Karpas-422 (cell line): ENCODE measurements at regions not wholly inside any gene's neighbourhood (a gene's known extent, or its start where the extent isn't known, plus 50 kb on each side); places are given as distances from the start of the nearest gene placed in this dataset.

Experiments
- DNase-seq: peaks from one replicate; pipeline ENCODE4 v3.0.0-alpha.2; 2015
- H2AFZ ChIP-seq: fragments of 200-600 bp; sonication (generic); 2 replicates; pipeline ENCODE4 v1.6.1; 2014; ENCODE audit warnings: antibody characterized with exemption, low read length, mixed read lengths
- H3K27ac ChIP-seq: fragments of 200-600 bp; sonication (generic); 2 replicates; pipeline ENCODE4 v1.5.1; 2014; ENCODE audit warnings: mild to moderate bottlenecking, low read length, moderate library complexity
- H3K27me3 ChIP-seq: fragments of 200-600 bp; sonication (generic); 2 replicates; pipeline ENCODE4 v1.6.1; 2014; ENCODE audit warnings: low read length, mixed read lengths
- H3K36me3 ChIP-seq: fragments of 200-600 bp; sonication (generic); 2 replicates; pipeline ENCODE4 v1.6.1; 2014; ENCODE audit warnings: low read length, mixed read lengths; ENCODE audit not compliant: insufficient read depth
- H3K4me1 ChIP-seq: fragments of 200-600 bp; sonication (generic); 2 replicates; pipeline ENCODE4 v1.6.1; 2014; ENCODE audit warnings: mild to moderate bottlenecking, low read length, mixed read lengths
- H3K4me2 ChIP-seq: fragments of 200-600 bp; sonication (generic); 2 replicates; pipeline ENCODE4 v1.6.1; 2014; ENCODE audit warnings: low read length, low read depth, mild to moderate bottlenecking; ENCODE audit not compliant: poor library complexity, severe bottlenecking
- H3K4me3 ChIP-seq: fragments of 200-600 bp; sonication (generic); 2 replicates; pipeline ENCODE4 v1.5.1; 2014; ENCODE audit warnings: mild to moderate bottlenecking, antibody characterized with exemption, low read length, mixed read lengths
- H3K79me2 ChIP-seq: fragments of 200-600 bp; sonication (generic); 2 replicates; pipeline ENCODE4 v1.6.1; 2014; ENCODE audit warnings: mild to moderate bottlenecking, low read length, mixed read lengths
- H3K9ac ChIP-seq: fragments of 200-600 bp; sonication (generic); 2 replicates; pipeline ENCODE4 v1.6.0; 2014; ENCODE audit warnings: low read length
- H3K9me2 ChIP-seq: fragments of 200-600 bp; sonication (generic), shearing (Covaris generic); replicated peaks from 2 replicates; pipeline ENCODE4 v1.6.0; 2014; ENCODE audit warnings: mild to moderate bottlenecking, low read length, moderate library complexity; ENCODE audit not compliant: insufficient read depth
- H3K9me3 ChIP-seq: fragments of 300-700, 200-600 bp; sonication (generic); 2 replicates; pipeline ENCODE4 v1.6.1; 2014; ENCODE audit warnings: low read length, mixed read lengths
- H4K20me1 ChIP-seq: fragments of 200-600 bp; sonication (generic); 2 replicates; pipeline ENCODE4 v1.6.1; 2014; ENCODE audit warnings: mild to moderate bottlenecking, antibody characterized with exemption, low read length, low read depth; ENCODE audit not compliant: insufficient read depth

DNA sequence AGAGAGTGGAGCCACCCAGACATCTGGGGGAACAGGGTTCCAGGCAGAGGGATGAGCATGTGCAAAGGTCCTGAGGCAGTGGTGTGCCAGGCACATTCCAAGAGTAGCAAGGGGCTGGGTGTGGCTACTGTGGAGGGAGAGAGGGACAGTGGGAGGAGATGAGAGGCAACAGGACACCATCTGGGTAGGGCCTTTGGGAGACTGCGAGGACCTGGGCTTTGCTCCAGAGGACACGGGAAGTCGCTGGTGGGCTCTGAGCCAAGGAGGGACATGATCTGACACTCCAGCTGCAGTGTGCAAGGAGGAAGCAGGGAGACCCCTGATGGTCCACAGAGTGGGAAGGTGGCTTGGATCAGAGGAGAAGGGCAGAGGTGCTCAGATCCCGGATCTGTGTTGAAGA is 56.7 kb upstream of the MED9 start:
- no peaks in the 10 kb centered on the region; the same call in 1 of the 2 replicates for H3K9me2 ChIP-seq
- no peaks in the 10 kb centered on the region for H3K4me1 ChIP-seq
- no peak overlapping the region for H3K4me2 ChIP-seq
- no peaks in the 10 kb centered on the region for H3K9me3 ChIP-seq
- no peak for DNase-seq
- no peak overlapping the region for H2AFZ ChIP-seq
- no peak overlapping the region for H3K4me3 ChIP-seq
- no peak overlapping the region for H3K27ac ChIP-seq
- no peak overlapping the region for H3K9ac ChIP-seq
- no peaks in the 10 kb centered on the region for H3K27me3 ChIP-seq
- H3K79me2 ChIP-seq, result no peaks in the 10 kb centered on the region
- H4K20me1 ChIP-seq, result no peaks in the 10 kb centered on the region
- no peaks in the 10 kb centered on the region for H3K36me3 ChIP-seq

DNA sequence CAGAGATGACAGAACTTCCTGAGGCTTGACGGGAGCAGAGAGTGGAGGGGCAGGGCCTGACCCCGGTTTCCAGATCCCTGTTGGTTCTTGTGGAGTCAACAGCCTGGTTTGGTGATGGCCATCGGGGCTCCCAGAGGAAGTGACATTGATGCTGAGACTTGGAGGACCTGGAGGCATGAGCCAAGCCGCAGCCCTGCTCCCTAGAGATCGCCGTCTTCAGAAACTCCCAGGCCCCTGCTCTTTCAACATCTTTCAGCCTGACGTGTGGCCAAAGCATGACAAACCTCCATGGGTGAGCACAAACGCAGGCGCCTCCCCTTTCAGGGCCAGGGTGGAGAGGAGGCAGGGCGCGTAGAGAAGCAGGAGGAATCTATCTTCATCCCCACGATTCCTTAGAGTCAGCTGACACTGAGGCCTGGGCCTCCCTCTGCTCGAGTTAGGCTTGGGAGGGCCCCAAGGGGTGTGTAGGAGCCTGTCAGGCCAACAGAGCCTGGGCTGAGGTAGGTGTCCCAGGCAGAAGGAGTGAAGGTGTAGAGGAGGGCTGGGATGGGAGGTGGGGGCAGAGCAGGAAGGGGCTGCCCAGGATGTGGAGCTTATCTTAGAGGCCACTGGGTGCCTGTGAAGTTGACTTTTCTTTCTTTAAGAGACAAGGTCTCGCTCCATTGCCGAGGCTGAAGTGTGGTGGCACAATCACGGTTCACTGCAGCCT is 56.1 kb upstream of the MED9 start:
- Histone ChIP-seq H3K4me1 (no peaks in the 10 kb centered on the region), H3K4me2 (no peak overlapping the region), H4K20me1 (no peaks in the 10 kb centered on the region), H3K9ac (no peak overlapping the region), H3K27me3 (no peaks in the 10 kb centered on the region), H3K27ac (no peak overlapping the region), H3K79me2 (no peaks in the 10 kb centered on the region), H2AFZ (no peak overlapping the region), H3K9me2 (no peaks in the 10 kb centered on the region; the same call in 1 of the 2 replicates), H3K4me3 (no peak overlapping the region), H3K36me3 (no peaks in the 10 kb centered on the region), H3K9me3 (no peaks in the 10 kb centered on the region)
- no peak for DNase-seq

DNA sequence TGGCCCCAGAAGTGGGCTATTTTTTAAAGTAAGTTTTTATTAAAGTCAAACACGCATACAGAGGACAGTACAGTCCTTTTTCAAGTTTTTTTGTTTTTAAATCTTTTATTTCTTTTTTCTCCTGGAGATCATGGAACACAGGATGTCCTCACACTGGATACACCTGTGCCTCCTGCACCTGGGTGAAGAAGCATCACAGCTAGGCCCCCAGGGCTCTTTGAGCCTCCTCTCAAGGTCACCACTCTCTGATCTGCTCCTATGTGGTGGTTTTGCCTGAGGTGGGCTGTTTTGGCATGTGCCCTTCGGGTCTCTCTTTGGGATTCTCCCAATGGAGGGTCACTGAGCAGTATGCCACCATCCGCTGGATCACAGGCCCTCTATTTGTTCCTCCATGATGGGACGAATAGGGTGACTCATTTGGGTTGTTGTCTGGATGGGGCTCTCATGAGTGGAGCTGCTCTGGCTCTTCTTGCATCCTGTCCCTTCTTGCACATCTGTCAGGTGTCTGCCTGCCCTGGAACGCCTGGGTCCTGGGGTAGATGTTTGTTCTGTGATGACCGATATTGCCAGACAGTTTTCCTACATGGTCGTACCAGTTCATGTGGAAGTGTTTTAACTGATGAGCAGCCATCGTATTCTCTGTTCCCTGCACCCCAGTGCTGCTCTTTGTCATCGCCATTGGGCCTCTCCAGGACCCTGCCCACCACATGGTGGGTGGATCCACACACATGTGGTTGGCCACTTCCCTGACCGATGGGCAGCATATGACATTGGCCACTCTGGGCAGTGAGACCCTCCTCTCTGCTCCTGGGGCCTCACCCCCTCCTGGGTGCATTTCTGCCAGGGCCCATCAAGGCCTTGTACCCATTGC is 55.2 kb upstream of the MED9 start:
- H3K79me2 ChIP-seq, result no peaks in the 10 kb centered on the region

DNA sequence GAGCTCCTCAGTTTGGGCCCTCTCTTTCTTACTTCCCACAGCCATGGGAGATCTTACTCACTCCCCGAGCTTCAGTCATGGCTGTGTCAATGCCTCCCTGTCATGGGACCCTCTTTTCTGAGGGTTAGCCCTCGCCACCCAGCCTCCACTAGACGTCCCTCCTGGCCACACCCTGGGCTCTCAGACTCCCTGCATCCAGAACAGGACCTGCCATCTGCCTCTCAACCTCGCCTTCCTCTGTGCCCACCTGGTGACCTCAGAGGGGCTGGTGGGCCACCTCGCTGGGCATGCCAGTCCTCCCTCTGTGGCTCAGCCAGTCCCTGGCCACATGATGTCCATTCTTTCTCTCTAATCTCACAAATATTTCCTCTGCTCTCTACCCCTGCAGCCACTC is 54.6 kb upstream of the MED9 start:
- H3K9ac ChIP-seq, result no peak overlapping the region
- H3K79me2 ChIP-seq, result no peaks in the 10 kb centered on the region
- H3K36me3 ChIP-seq, result no peaks in the 10 kb centered on the region
- no peaks in the 10 kb centered on the region for H3K27me3 ChIP-seq
- no peak overlapping the region for H3K4me2 ChIP-seq
- H2AFZ ChIP-seq, result no peak overlapping the region
- H4K20me1 ChIP-seq, result no peaks in the 10 kb centered on the region
- H3K27ac ChIP-seq, result no peak overlapping the region
- no peaks in the 10 kb centered on the region for H3K9me2 ChIP-seq
- no peak overlapping the region for H3K4me3 ChIP-seq
- H3K4me1 ChIP-seq, result no peaks in the 10 kb centered on the region
- H3K9me3 ChIP-seq, result no peaks in the 10 kb centered on the region
- DNase-seq, result no peak

More for the DNA sequence above, 55.2 kb upstream of the MED9 start:
- Histone ChIP-seq H3K27me3 (no peaks in the 10 kb centered on the region), H2AFZ (no peak overlapping the region), H3K4me1 (no peaks in the 10 kb centered on the region), H3K4me3 (no peak overlapping the region), H3K9me2 (no peaks in the 10 kb centered on the region; the same call in 1 of the 2 replicates), H3K9ac (no peak overlapping the region), H3K9me3 (no peaks in the 10 kb centered on the region), H3K36me3 (no peaks in the 10 kb centered on the region), H3K27ac (no peak overlapping the region), H3K4me2 (no peak overlapping the region), H4K20me1 (no peaks in the 10 kb centered on the region)
- DNase-seq, result no peak

DNA sequence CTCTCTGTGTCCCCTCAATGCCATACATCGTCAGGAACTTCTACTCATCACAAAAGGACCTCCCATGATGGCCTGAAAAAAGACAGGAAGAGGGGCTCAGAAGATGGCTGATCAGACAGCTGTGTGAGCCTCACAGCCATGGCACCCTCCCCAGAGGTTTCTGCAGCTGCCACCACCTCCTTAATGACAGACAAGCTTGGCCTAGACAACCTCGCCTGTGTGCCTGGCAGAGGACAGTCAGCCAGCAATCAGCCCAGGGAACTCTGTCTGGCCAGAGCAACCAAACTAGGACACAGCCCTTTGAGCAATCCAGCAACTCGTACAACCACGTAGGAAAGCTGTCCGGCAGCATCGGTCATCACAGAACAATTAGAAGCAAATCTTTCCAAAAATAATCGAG is 54.2 kb upstream of the MED9 start:
- H3K27me3 ChIP-seq, result no peaks in the 10 kb centered on the region
- no peak overlapping the region for H3K4me2 ChIP-seq
- no peak overlapping the region for H3K27ac ChIP-seq
- H3K4me3 ChIP-seq, result no peak overlapping the region
- H2AFZ ChIP-seq, result no peak overlapping the region
- H3K9me3 ChIP-seq, result no peaks in the 10 kb centered on the region
- no peaks in the 10 kb centered on the region for H3K79me2 ChIP-seq
- no peak for DNase-seq
- H3K9me2 ChIP-seq, result no peaks in the 10 kb centered on the region
- H4K20me1 ChIP-seq, result no peaks in the 10 kb centered on the region
- H3K36me3 ChIP-seq, result no peaks in the 10 kb centered on the region
- H3K9ac ChIP-seq, result no peak overlapping the region
- no peaks in the 10 kb centered on the region for H3K4me1 ChIP-seq

DNA sequence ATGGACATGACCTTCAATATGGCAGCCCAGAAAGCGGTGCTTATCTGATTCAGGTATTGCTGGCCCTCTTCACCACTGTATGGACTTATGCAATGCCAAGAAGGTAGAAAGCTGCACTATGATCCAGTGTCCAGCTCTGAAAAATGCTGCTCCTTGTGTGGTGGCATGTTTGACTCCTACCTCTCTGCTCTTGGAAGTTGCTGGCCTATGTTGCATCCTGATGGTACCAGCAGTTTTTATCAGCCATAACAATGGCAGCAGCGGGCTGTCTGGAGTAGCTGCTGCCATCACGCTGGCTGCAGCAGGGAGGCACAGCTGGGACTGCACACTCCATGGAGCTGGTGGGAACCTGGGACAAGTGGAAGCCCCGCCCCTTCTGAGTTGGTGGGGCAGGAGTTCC is 53.1 kb upstream of the MED9 start:
- Histone ChIP-seq H3K4me1 (no peaks in the 10 kb centered on the region), H3K9me3 (no peaks in the 10 kb centered on the region), H3K9ac (no peak overlapping the region), H3K27ac (no peak overlapping the region), H2AFZ (no peak overlapping the region), H3K4me2 (no peak overlapping the region), H3K27me3 (no peaks in the 10 kb centered on the region), H3K9me2 (no peaks in the 10 kb centered on the region), H3K4me3 (no peak overlapping the region), H3K79me2 (no peaks in the 10 kb centered on the region), H3K36me3 (no peaks in the 10 kb centered on the region), H4K20me1 (no peaks in the 10 kb centered on the region)
- DNase-seq, result no peak

DNA sequence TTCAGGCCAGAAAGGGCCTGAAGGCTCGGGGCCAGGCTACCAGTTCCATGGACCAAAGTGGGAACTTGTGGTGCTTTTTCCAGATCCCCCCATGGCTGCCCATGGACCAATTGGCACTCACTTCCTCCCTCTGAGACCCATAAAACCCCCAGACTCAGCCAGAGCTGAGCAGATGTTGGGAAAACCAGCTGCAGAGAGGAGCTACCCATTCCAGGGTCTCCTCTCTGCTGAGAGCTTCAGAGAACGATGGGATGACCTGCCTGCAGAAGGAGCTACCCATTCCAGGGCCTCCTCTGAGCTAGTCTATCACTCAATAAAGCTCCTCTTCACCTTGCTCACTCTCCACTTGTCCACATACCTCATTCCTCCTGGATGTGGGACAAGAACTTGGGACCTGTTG is 52.2 kb upstream of the MED9 start:
- no peak overlapping the region for H3K4me2 ChIP-seq
- no peaks in the 10 kb centered on the region for H3K9me3 ChIP-seq
- no peak overlapping the region for H3K27ac ChIP-seq
- H3K4me3 ChIP-seq, result no peak overlapping the region
- H3K9me2 ChIP-seq, result no peaks in the 10 kb centered on the region
- H3K27me3 ChIP-seq, result no peaks in the 10 kb centered on the region
- no peaks in the 10 kb centered on the region for H3K36me3 ChIP-seq
- no peak for DNase-seq
- H2AFZ ChIP-seq, result no peak overlapping the region
- H3K79me2 ChIP-seq, result no peaks in the 10 kb centered on the region
- no peaks in the 10 kb centered on the region for H3K4me1 ChIP-seq
- H3K9ac ChIP-seq, result no peak overlapping the region
- no peaks in the 10 kb centered on the region for H4K20me1 ChIP-seq

DNA sequence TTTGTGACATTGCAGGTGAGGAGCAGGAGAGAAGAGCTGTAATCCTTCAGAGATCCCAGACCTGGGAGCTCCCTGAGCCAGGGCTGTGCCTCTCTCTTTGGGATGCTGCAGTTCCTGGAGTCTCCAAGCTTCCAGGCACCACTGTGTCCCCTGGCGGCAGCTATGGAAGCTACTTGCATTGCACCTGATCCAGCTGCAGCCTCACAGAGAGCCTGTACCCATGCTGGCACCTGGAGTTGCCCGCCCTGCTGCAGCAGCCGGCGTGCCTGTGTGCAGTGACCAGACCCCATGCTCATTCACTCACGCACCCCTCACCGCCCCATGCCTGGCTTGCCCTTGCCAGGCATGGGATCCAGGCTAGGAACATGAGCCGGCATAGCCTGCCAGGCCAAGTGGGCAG is 51.8 kb upstream of the MED9 start:
- no peak overlapping the region for H3K9ac ChIP-seq
- H3K9me2 ChIP-seq, result no peaks in the 10 kb centered on the region
- no peak for DNase-seq
- no peak overlapping the region for H3K27ac ChIP-seq
- no peaks in the 10 kb centered on the region for H3K36me3 ChIP-seq
- no peak overlapping the region for H2AFZ ChIP-seq
- no peaks in the 10 kb centered on the region for H3K4me1 ChIP-seq
- H3K4me2 ChIP-seq, result no peak overlapping the region
- no peaks in the 10 kb centered on the region for H3K27me3 ChIP-seq
- H3K9me3 ChIP-seq, result no peaks in the 10 kb centered on the region
- no peaks in the 10 kb centered on the region for H3K79me2 ChIP-seq
- no peak overlapping the region for H3K4me3 ChIP-seq
- H4K20me1 ChIP-seq, result no peaks in the 10 kb centered on the region
